Uterus (tissue), 3 donors: ENCODE measurements at regions not wholly inside any gene's neighbourhood (a gene's known extent, or its start where the extent isn't known, plus 50 kb on each side); places are given as distances from the start of the nearest gene placed in this dataset.

ENCODE experiments used
- DNase-seq, 2 donors: peaks; one replicate each; pipeline ENCODE4 v3.0.0-alpha.2; 2019 to 2020
- H3K27ac ChIP-seq, 2 donors: fragments of 200-600 bp; sonication (generic); 1 replicate in 1 of 2; 2 replicates in 1 of 2; pipeline ENCODE4 v1.5.1; 2016 to 2018
- H3K27me3 ChIP-seq, 2 donors: fragments of 200-600 bp; sonication (generic); one replicate each; pipeline ENCODE4 v1.5.1; 2018 to 2019; ENCODE audit warnings: control low read depth in 1 of 2
- H3K36me3 ChIP-seq, 2 donors: fragments of 200-600 bp; sonication (generic); one replicate each; pipeline ENCODE4 v1.5.1; 2019; ENCODE audit warnings: control low read depth in 1 of 2
- H3K4me1 ChIP-seq, 2 donors: fragments of 200-600 bp; sonication (generic); one replicate each; pipeline ENCODE4 v1.5.1; 2018 to 2019; ENCODE audit warnings: control low read depth in 1 of 2
- H3K4me3 ChIP-seq, 2 donors: fragments of 200-600 bp; sonication (generic); 1 replicate in 1 of 2; 2 replicates in 1 of 2; pipeline ENCODE4 v1.5.1; 2018 to 2019; ENCODE audit warnings: mild to moderate bottlenecking in 1 of 2
- H3K9me3 ChIP-seq, 2 donors: fragments of 200-600 bp; sonication (generic); one replicate each; pipeline ENCODE4 v1.5.1; 2019; ENCODE audit warnings: control low read depth in 1 of 2
- POLR2A ChIP-seq, 2 donors: fragments of 450-650 bp; IDR thresholded peaks; one replicate each; pipeline ENCODE4 v1.6.1; 2016; ENCODE audit warnings: antibody characterized with exemption in 2 of 2, mild to moderate bottlenecking in 1 of 2, moderate library complexity in 1 of 2
- intact Hi-C: fragments of 100-400 bp; cut with DNase I; formaldehyde crosslinking; loops from one replicate; pipeline ENCODE4 v1.15.1; 2023; ENCODE audit warnings: low total_unique reads
- TF ChIP-seq, protein P1 (sequence below), 4 experiments: fragments of 200-600 bp in 2 of 4; fragments of 450-650 bp in 2 of 4; sonication (generic) in 2 of 4; IDR thresholded peaks; one replicate each; pipeline ENCODE4 v1.5.1; 2016 to 2019; ENCODE audit warnings: antibody characterized with exemption in 4 of 4, mild to moderate bottlenecking in 2 of 4, moderate library complexity in 1 of 4
- donor health status: DM: yes; HTN: yes; CAD: no.

DNA sequence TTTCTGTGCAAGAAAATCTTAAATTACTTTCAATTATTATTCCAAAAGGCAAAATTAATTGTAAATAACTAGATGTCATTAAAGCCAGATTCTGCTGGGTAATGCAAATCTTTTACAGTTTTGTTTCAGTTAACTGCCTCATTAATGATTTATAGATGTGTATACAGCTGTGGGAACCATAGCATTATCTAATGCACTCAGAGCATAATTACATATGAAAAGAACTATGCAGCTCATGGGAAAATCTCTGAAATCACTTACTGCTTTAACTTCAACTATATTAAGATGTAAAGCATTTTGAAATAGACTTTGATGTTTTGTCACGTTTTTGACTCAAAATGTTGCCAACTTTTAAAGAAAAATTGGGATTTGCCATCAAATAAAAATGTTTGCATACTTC is 630.3 kb upstream of the KLHL4 start:
- H3K27me3 ChIP-seq, result no peaks in the 10 kb centered on the region
- H3K36me3 ChIP-seq, result no peaks in the 10 kb centered on the region
- H3K9me3 ChIP-seq, result no peaks in the 10 kb centered on the region
- no peaks in the 10 kb centered on the region for H3K4me1 ChIP-seq
- intact Hi-C loops, result no loop called here
- TF ChIP-seq, protein P1, sequence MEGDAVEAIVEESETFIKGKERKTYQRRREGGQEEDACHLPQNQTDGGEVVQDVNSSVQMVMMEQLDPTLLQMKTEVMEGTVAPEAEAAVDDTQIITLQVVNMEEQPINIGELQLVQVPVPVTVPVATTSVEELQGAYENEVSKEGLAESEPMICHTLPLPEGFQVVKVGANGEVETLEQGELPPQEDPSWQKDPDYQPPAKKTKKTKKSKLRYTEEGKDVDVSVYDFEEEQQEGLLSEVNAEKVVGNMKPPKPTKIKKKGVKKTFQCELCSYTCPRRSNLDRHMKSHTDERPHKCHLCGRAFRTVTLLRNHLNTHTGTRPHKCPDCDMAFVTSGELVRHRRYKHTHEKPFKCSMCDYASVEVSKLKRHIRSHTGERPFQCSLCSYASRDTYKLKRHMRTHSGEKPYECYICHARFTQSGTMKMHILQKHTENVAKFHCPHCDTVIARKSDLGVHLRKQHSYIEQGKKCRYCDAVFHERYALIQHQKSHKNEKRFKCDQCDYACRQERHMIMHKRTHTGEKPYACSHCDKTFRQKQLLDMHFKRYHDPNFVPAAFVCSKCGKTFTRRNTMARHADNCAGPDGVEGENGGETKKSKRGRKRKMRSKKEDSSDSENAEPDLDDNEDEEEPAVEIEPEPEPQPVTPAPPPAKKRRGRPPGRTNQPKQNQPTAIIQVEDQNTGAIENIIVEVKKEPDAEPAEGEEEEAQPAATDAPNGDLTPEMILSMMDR (IDR thresholded peaks at IDR 0.05), result no peak
- TF ChIP-seq POLR2A (IDR thresholded peaks at IDR 0.05), result no peak
- no peak for DNase-seq
- H3K27ac ChIP-seq, result no peak overlapping the region
- no peak overlapping the region for H3K4me3 ChIP-seq

DNA sequence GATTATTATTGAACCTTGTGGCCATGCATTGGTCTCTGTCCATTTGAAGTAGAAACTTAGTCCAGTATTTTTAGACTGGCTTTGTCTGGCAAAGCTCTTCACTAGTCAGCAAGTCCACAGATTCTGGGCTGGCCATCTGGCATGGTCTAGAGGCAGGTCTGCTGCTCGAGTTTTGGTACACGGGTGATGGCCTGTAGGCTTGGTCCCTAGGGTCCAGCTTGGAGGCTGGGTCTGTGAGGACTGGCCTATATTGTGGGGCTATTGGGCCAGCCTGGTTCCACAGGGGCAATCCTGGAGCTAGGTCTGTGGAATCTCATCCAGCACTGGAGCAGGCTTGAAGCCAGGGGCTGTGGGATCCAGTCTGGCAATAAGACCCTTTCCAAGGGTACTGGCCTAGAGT is 607.6 kb upstream of the KLHL4 start:
- intact Hi-C loops, result no loop called here
- H3K4me1 ChIP-seq, result no peaks in the 10 kb centered on the region

DNA sequence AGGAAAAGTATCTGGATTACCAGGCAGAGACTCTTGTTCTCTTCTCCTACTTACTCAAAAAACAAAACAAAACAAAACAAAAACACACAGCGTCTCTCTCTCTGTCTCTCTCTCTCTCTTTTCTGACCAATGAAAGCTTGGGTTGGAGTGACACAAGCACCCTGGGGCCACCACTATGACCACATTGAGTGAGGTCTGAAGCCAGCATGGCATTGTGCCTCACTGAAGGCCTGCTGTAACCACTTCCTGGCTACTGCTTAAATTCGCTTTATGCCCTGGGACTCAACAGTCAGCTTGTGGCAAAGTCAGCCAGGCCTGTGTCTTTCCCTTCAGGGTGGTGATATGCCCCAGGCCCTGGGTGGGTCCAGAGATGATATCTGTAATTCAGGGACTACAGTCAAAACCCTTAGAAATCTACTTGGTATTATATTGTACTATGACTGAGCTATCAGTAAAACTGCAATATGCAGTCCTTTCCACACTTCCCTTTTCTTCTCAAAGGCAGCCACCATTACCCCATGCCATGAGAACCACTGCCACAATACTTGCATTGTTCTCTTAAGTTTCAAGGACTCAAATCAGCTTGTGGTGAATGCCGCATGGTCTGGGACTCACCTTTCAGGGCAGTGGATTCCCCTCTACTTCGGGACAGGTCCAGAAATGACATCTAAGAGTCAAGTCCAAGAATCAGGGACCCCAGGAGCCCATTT is 606.8 kb upstream of the KLHL4 start:
- no peak for DNase-seq
- H3K4me3 ChIP-seq, result no peak overlapping the region
- no peaks in the 10 kb centered on the region for H3K9me3 ChIP-seq
- no peaks in the 10 kb centered on the region for H3K4me1 ChIP-seq
- H3K36me3 ChIP-seq, result no peaks in the 10 kb centered on the region
- no peak overlapping the region for H3K27ac ChIP-seq
- intact Hi-C loops, result no loop called here
- no peak for TF ChIP-seq POLR2A (IDR thresholded peaks at IDR 0.05)
- TF ChIP-seq, protein P1 (IDR thresholded peaks at IDR 0.05), result no peak
- no peaks in the 10 kb centered on the region for H3K27me3 ChIP-seq

More for the DNA sequence above, 607.6 kb upstream of the KLHL4 start:
- no peaks in the 10 kb centered on the region for H3K27me3 ChIP-seq
- no peak overlapping the region for H3K4me3 ChIP-seq
- H3K27ac ChIP-seq, result no peak overlapping the region
- no peaks in the 10 kb centered on the region for H3K36me3 ChIP-seq
- no peak for DNase-seq
- TF ChIP-seq, protein P1 (IDR thresholded peaks at IDR 0.05), result no peak
- no peak for TF ChIP-seq POLR2A (IDR thresholded peaks at IDR 0.05)
- no peaks in the 10 kb centered on the region for H3K9me3 ChIP-seq

DNA sequence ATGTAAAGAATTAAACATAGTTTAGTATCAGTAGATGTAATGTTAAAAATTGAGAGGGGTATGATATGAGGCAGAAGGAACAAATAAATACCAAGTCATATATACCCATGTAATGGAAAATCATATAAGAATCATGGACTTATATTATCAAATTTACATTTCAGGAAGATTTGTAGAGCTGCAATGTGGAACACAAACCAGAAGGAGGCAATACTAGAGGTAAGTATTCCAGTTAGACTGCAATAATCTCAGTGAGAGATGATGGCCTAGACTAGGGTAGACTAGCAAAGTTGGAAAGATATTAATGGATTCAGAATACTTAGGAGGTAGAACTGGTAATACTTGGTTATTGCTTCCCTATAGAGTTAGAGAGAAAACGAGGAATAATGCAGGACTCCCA is 603.0 kb upstream of the KLHL4 start:
- intact Hi-C loops, result no loop called here
- no peak for DNase-seq
- Histone ChIP-seq H3K9me3 (no peaks in the 10 kb centered on the region), H3K4me3 (no peak overlapping the region), H3K36me3 (no peaks in the 10 kb centered on the region), H3K4me1 (no peaks in the 10 kb centered on the region), H3K27me3 (no peaks in the 10 kb centered on the region), H3K27ac (no peak overlapping the region)
- TF ChIP-seq POLR2A (IDR thresholded peaks at IDR 0.05), result no peak
- TF ChIP-seq, protein P1 (IDR thresholded peaks at IDR 0.05), result no peak

DNA sequence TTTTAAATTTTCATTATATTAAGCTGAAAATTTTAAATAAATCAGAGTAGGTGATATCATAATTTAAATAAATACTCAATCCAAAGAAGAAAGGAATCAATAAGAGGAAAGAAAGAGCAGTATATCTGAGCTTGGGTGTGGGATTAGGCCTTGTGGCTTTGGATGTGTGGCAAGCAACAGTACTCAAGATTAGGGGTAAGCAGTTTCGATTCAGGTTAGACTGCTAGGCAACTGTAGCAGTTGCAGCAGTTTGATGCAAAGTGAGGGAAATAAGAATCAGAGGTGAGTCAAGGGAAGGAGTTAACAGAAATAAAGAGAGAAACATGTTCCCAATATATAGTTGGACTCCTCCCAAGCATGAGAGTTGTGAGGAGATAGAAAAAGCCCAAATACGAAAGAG is 599.6 kb upstream of the KLHL4 start:
- intact Hi-C loops, result no loop called here
- H3K4me3 ChIP-seq, result no peak overlapping the region
- TF ChIP-seq, protein P1 (IDR thresholded peaks at IDR 0.05), result no peak
- no peak for TF ChIP-seq POLR2A (IDR thresholded peaks at IDR 0.05)
- no peak for DNase-seq
- H3K4me1 ChIP-seq, result no peaks in the 10 kb centered on the region
- no peak overlapping the region for H3K27ac ChIP-seq
- no peaks in the 10 kb centered on the region for H3K27me3 ChIP-seq
- no peaks in the 10 kb centered on the region for H3K36me3 ChIP-seq
- H3K9me3 ChIP-seq, result no peaks in the 10 kb centered on the region
